Urothelium cell line (cell line): ENCODE measurements at regions not wholly inside any gene's neighbourhood (a gene's known extent, or its start where the extent isn't known, plus 50 kb on each side); places are given as distances from the start of the nearest gene placed in this dataset.

ENCODE experiments used
- DNase-seq: peaks from one replicate; pipeline ENCODE4 v3.0.0; 2011; ENCODE audit warnings: low spot score, mixed read lengths
- FAIRE-seq: peaks from 2 replicates; lab custom pipeline; 2011; peaks lifted over from hg19 to GRCh38; lab: Jason Lieb, UNC

DNA sequence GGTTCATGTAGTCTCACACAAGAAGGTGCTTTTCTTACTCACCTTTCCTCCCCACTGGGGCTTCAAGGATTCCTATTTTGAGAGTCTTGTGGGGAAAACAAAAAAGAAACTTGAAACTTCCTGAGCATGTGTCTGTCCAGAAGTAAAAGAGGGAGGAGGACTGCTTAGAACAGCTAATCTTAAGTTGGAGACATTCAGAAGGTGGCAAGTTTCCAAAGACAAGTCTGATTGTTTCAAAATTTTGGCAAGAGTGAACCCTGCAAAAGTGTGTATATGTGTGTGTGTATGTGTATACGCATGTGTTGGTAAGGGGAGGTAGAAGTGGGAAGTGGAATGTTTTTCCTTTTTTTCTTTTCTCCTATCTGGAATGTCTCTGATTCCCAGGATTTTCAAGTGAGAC is 189.0 kb upstream of the FRMPD4 start:
- DNase-seq: no peak

DNA sequence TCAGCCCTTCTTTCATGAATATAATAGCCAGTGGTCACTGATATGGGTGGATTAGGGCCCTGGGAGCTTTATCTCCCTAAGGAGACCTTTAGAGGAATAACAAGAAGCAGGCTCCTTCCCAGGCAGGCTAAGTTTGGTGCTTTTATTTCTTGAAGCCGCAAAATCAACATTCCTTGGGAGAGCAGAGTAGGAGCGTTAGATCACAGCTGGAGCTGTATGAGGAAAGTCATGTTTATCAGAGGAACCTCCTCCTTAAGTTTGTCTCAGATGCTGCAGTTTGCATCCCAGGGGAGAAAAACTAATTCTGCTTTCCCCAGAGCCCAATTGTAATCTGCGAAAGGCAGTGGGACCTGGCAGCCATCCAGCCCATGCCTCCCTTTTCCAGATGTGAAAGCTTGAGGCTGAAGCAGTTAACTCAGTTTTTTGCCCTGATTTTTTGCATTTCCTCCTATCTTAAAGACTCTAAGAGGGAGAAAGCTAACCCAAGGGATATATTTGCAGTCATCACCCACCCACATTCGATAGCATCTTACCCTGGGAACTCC is 186.0 kb upstream of the FRMPD4 start:
- DNase-seq: no peak
- no peak for FAIRE-seq

More for the DNA sequence above, 189.0 kb upstream of the FRMPD4 start:
- no peak for FAIRE-seq

DNA sequence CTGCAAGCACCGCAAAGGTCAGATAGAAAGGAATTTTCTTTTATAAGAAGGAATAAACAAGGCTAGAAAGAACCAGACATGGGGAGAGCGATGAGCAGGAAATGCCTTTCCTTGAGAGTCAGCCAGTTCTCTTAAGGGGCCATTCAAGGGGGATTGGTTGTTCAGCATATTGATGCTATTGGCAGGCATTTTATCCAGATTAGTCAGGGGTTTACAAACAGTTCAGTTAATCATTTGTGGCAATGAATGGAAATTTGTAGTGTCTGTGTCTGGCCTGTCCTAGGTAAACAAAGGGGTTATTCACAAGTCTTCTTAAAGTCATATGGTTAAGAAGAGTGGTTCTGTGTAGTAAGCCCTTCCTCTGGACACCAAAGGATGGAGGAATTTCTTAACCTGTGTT is 184.7 kb upstream of the FRMPD4 start:
- peak; percentile 31 for DNase-seq
- no peak for FAIRE-seq

DNA sequence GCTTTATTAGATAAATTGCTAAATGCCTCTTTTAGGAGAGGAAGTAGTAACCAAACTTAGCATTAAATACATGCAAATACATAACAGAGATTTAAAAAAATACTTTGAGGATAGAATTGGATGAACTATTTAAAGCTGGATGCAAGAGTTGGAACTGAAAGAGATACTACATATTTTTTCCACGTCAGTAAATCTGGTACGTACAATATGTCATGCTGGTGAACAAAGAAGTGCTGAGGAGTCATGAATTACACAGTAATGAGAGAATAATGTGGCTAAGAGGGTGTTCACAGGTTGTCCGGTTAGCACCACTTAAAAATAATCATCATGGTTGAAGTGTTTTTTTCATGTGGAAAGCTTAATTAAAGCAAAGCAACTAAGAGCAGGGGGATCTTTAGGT is 184.1 kb upstream of the FRMPD4 start:
- no peak for DNase-seq
- no peak for FAIRE-seq

DNA sequence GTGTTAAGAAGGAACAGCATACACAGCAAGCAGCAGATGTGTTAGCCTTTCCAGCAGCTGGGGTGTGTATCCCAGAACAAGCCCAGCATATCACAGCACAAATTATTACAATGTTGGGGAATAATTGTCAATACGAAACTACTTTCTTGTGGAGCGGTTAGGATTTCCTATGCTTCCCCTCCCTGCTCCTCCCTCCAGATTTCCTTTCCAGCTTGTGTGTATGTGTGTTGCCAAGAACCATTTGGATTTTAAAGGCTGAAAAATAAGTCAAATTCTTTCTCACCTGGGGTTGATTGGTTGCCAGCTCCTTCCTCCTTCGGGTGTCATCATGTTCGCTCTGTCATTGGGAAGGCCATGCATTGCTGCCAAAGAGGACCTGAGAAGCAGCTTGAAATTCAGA is 178.2 kb upstream of the FRMPD4 start:
- FAIRE-seq: no peak

DNA sequence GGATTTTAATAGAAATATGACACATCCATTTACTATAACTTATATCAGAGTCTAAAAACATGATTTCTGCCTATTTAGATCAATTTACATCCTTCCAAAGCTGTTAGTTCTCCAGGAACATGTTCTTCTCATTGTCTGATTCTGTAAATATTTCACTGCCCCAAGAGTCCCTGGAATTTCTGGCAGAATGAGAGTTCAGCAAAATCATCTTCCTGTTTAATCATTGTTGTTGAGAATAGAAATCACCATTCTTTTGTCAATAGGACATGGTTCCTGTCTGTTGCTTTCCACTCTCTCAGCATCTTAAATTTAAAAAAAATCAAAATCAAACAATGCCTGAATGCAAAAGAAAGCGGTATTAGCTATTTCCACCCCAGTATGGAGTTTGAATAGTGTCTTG is 172.8 kb upstream of the FRMPD4 start:
- FAIRE-seq (no peak), DNase-seq (no peak)

More for the DNA sequence above, 178.2 kb upstream of the FRMPD4 start:
- no peak for DNase-seq

DNA sequence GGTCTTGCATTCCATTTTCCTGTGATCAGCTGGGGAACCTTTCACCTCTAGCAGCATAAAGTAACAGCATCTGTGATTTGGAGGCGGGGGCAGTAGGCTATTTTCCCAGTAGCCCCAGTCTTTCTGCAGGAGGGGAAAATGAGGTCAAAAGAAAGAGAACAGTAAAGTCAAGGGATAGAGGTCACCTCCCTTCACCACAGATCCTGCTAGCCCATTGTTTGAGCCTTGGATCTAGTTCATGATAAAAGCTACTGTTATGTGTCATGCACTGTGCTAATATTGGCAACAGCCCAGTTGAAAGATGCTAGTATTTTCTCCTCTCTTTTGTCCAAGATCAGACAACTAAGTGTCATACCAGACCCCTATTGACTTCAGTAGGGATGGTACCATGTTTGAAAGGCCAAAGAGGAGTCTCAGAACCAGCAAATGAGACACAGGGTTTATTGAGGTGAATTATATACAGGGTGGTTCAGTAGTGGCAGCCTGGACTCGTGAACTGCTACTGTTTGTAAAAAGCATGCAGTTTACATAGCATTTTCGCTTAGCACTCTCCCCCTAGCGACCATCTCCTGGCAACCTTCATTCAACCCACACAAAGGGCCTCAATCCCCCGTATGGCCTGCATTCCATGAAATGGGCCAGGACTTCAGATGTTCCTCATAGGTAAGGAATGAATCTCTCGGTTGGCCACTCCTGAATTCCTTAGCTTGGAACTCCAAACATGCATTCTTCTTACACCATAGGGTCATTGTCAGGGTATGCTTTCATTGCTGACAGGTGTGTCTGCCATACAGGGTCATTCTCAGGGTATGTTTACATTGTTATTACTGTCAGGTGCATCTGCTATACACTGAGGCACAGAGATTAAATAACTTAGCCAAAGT is 170.0 kb upstream of the FRMPD4 start:
- FAIRE-seq: no peak
- DNase-seq: peak; percentile 18

DNA sequence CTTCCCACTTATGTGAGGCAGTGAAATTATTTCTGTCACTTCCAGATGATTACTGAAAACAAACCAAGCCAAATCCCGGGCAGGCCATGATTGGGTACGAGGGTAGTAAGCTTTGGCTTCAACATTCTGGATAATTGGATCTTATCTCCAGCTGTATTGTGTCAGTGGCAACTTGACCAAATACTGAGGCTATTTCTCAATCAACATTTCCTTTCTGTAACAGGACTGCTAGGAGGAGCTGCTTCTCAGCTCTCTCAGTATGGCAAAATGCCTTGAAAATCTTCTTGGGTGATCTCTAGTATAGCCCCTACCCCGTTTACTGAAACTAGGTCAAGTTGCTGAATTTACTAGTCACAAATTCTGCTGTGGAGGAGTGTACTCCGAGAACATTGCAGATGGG is 169.3 kb upstream of the FRMPD4 start:
- no peak for DNase-seq
- no peak for FAIRE-seq

DNA sequence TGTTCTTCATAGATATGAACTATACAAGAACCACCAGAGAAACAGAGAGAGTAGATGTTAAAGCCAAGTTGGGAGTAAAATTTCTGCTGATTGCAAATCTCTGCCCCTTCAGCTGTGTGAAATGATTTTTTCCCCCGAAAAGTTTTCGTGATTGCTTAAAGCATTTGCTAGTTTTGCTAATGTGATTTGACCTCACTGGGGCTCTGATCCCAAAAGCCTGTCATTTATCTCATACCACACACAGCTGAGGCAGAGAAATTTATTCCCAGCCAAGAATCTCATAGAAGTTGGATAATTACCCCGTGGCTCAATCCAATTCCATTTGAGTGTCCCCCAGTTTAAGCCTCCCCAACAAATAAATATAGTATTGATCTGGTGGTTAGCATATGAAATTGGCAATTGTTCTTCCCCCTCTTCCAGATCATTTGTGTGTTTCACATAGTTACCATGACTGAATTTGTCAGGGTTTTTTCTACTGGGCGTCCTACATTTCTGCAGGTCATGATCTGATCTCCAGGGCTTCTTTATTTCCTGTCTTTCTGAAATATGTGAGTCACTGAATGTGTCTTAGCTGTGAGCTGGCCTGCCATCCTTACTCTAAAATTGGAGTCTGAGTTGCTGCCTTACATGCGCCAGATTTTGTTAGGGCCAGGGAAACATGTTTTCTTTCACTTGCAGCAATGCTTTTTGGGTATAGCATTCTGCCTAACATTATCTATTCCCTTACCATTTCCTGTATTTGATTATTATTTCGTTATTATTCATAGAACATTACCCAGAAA is 167.5 kb upstream of the FRMPD4 start:
- no peak for FAIRE-seq
- DNase-seq: no peak

DNA sequence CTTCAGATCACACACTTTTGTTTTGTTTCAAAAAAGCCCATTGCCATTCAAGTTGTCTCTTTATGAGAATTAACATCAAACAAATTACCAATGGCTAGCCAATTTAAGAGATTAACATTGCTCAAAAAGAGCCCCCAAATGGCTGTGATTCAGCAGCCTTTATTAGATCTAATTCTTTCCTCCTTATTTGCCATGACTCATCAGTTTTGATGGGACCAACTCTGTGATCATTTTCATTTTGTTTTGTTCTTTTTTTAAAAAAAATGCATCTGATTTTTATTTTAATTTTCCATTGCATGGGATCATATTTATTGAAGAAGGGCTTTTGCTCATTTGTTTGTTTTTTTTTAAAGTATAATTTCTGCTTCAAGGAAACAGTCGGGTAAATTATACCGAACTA is 161.6 kb upstream of the FRMPD4 start:
- no peak for FAIRE-seq
- DNase-seq: no peak

DNA sequence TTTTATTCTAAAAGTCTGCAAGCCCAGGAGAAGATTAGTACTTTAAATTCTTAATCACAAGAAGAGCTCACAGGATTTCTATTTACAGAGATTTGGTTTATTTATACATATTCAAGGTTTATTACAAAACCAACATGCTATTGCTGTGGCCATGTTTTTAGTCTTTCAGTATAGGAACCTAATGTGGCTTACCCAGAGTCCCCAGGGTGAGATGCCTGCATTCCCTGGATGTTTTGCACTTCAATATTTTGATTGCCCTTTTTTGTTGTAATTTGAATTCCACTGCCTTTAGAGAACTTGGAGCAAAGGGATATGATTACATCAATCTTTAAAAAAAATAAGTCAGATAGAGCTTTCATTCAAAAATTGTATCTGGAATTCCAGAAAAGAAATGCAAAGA is 146.0 kb upstream of the FRMPD4 start:
- no peak for FAIRE-seq
- no peak for DNase-seq

DNA sequence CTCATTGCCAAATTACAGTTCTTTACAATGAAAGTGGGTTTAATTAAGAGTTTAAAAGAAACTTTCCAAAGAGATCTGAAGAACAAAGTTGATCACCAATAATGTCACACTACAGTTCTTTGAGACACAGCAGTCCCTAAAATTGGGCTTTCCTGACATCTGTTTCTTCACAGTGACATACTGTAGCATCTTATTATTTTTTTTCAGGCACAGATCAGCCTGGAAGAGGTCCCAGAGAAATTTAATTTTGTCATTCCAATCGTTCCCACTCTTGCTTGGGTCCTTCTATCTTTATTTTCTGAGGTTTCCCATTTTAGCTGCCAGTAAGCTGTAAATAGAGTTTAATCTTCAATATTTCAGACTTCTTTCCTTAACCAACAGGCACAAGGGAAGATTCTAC is 143.1 kb upstream of the FRMPD4 start:
- FAIRE-seq (no peak), DNase-seq (no peak)

DNA sequence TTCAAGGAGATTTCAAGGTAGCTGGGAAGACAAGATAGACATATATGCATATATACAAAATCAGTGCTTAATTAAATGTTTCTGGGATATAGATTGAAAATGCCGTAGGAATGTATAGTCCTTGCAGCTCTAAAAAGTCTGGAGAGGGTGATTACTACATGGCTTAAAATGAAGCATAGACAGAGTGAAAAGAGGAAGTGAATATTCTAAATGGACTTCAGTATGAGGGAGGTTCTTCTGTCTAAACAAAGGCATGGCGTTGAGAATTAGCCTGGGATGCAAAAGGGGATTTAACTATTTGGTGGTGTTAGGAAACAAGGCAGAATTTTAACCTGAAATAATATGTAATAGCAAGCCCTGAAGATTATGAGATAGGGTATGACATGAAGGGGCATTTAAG is 141.5 kb upstream of the FRMPD4 start:
- DNase-seq (no peak), FAIRE-seq (no peak)

DNA sequence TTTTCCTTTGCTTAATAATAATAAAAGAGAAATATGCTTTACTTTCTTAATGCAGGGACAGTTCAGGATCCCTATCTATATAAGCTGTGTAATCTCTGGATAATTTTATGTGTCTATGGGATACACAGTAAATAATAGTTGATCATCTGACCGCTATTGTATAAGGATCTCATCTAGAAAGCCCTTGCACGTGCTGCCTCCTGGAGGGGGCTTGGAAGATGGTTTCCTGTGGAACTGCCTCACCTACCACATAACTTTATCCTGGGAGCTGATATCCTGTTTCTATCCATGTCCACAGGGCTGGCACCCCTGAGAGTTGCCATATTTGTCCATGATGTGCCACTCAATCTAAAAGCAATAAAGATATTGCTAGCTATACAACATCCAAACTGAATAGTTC is 139.3 kb upstream of the FRMPD4 start:
- FAIRE-seq: no peak
- no peak for DNase-seq

DNA sequence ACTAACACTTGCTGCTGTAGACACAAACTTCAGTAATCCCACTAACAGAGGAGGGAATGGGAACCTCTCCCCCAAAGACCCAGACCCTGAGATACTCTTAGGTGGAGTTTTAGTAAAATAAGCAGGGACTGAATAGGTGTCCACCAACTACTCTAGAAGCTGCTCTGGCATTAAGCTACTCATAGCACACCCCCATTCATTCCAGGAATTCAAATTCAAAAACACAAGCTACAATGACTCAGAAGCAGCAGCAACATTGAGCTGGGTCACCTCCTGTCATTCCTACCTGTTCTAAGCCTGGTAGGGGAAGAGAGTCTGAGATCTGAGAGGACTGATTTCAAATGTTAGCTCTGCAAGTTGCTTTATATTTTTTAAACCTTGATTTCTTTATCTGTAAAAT is 135.4 kb upstream of the FRMPD4 start:
- peak; percentile 4 for DNase-seq
- FAIRE-seq: no peak

DNA sequence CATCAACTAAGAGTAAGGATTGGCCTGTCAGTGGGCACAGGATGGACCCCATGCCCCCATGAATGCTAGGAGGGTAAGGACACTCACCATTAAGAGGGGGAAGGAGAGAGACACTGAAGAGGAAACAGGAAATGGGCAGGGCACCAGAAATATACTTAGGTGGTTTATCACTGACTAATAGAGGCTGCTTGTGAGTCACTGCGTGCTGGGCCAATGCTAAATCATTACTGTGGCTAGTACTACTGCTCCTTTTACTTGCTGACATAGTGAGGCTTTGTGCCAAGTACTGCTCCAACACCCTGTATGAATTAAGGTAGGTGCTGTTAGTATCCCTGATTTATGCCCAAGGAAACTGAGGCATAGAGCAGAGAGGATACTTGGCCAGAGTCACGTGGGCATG is 130.4 kb upstream of the FRMPD4 start:
- FAIRE-seq (no peak), DNase-seq (peak; percentile 41)

DNA sequence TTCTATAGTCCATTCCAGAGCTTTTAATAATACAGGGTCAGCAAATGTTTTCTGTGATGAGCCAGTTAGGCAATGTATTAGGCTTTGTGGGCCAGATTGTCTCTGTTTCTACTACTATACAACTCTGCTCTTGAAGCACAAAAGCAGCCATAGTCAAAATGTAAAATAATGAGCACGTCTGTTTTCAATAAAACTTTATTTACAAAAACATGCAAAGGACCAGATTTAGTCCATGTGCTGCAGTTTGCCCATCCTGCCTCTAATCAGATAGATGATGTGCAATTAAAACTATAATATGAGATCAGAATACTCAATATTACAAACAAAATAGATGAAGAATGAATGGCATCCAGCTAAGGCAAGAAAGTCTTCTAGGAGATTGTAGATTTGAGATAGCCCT is 127.8 kb upstream of the FRMPD4 start:
- no peak for FAIRE-seq
- no peak for DNase-seq

DNA sequence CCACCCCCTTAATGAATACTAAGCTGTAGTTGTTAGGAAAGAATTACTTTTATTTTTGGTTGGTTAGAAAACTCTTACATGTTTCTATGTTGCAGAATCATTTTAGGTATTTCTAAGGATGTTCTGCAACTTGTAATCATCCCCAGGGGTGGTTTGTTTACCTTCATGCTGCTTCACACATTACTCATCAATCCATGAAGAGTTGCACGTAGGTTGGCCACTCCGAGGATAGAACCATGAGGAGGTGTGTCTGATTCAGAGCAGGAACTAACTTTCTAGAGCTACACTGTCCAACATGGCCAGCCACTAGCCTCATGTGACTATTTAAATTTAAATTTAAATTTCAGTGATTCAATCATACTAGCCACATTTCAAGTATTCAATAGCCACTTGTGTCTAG is 127.2 kb upstream of the FRMPD4 start:
- FAIRE-seq (no peak), DNase-seq (peak; percentile 2)

DNA sequence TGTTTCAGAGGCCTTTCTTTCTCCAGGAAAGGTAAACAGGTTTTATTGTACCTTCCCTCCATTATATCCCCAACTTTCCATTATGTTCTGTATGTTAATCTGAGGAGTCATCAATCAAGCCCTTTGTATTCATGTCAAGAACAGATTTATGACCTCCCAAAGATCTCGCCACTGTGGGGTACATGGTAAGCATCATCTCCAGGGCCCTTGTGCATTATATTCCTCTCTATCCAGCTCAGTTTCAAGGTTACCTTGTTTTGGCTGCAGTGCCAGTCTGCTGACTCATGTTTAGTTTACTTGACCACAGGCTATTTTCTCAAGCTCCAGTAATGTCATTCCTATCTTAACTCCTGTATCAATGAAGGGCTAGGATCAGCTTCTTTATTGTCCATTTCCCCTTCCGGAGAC is 125.1 kb upstream of the FRMPD4 start:
- no peak for FAIRE-seq
- DNase-seq: peak; percentile 12

DNA sequence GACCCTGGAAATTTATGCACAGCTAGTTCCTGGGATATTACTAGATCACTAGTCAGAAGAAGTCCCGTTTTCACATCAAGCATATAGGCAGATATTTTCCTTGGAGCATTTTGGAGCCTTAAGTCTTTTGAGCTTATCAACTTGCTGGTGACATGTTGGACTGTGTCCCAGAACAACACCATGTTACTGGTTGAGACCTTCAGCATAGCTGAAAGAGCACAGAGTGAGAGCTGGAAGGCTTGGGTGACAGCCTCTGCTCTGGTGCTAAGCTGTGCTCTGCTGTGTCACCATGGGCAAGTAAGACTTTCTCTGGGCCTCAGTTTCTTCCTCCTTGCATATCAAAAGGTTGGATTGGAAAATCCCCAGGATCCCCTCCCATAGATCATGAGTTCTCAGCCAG is 116.6 kb upstream of the FRMPD4 start:
- DNase-seq (no peak), FAIRE-seq (no peak)

DNA sequence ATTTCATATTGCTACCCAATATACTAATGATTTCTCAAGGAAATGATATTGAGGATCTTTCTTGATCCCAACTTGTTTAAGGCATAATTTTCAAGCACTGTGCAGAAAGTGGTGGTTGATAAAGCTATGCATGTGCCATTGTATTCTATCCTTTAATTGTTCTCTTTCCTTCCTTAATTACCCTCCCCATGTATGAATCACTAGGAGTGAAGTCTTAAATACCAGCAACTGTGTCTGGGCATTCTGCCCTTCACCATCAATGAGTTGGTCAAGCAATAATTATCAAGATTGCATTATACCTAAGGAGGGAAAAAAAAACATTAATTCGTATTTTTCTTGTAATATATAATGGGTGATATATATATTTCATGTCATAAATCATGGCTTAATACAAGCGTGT is 111.8 kb upstream of the FRMPD4 start:
- no peak for FAIRE-seq
- DNase-seq: no peak

DNA sequence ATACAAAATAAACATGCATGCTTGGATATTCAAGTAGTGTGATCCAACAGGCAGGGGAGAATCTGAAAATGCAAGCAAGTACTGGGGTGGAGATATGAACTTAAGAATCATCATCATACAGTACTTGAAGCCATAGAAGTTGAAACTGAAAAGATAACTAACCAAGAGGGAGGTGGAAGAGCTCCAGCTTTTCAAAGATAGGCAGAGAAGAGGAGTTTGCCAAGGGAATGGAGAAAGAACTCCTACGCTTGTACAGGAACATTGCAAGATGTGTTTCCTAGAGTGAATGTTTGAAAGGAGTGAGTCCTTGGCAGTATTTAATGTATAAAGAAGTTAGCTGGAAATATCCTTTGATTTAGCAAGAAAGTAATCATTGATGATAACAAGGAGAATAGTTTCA is 106.2 kb upstream of the FRMPD4 start:
- DNase-seq (no peak), FAIRE-seq (no peak)
